ENCODE measurements at regions not wholly inside any gene's neighbourhood (a gene's known extent, or its start where the extent isn't known, plus 50 kb on each side); places are given as distances from the start of the nearest gene placed in this dataset.

DNA sequence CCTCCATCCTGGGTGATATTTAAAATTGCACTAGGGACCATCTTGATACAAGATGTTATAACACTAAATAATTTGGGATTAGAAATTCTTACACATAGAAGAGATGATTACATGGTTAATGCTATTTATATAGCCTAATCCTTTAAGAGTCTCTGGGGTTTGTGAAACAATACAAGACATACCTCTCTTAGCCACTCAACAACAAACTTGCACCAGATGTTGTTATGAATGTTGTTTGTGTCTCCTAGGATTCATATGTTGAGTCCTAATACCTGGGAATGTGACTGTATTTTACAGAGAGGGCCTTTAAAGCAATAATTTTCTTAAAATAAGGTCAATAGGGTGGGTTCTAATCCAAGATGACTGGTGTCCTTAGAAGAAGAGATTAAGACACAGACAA, 678.3 kb downstream of the NYAP2 start:
- TF ChIP-seq, protein P1, sequence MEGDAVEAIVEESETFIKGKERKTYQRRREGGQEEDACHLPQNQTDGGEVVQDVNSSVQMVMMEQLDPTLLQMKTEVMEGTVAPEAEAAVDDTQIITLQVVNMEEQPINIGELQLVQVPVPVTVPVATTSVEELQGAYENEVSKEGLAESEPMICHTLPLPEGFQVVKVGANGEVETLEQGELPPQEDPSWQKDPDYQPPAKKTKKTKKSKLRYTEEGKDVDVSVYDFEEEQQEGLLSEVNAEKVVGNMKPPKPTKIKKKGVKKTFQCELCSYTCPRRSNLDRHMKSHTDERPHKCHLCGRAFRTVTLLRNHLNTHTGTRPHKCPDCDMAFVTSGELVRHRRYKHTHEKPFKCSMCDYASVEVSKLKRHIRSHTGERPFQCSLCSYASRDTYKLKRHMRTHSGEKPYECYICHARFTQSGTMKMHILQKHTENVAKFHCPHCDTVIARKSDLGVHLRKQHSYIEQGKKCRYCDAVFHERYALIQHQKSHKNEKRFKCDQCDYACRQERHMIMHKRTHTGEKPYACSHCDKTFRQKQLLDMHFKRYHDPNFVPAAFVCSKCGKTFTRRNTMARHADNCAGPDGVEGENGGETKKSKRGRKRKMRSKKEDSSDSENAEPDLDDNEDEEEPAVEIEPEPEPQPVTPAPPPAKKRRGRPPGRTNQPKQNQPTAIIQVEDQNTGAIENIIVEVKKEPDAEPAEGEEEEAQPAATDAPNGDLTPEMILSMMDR (IDR thresholded peaks at IDR 0.05): no peak
- Mint-ChIP-seq H3K4me3 (ENCODE audit: unreplicated experiment) (no peak overlapping the region), H3K4me1 (ENCODE audit: unreplicated experiment) (peaks cover 8% of the 10 kb centered on the region), H3K27ac (ENCODE audit: unreplicated experiment) (no peak overlapping the region), H3K36me3 (ENCODE audit: unreplicated experiment) (no peaks in the 10 kb centered on the region), H3K27me3 (ENCODE audit: unreplicated experiment) (no peaks in the 10 kb centered on the region), H3K9me3 (ENCODE audit: unreplicated experiment) (no peaks in the 10 kb centered on the region)
- DNase-seq (ENCODE audit: extremely low spot score, unreplicated experiment): no peak

DNA sequence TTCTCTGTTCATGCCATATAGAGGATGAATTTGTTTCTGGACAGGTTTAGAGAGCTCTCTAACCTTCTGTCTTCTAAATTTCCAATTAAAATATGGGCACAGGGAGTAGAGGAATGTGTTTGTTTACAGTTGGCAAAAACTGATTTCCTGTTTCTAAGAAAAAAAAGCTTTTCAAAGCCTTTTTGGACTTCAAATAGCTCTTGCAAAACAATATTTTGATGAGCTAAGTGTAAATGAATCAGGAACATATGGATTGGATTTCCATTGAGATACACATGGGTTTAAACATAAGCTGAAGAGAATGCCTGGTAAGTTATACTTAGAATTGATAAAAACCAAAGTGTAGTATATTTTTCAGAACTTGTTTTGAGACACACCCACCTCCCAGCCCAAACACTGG, 677.5 kb downstream of the NYAP2 start:
- Mint-ChIP-seq H3K27me3 (ENCODE audit: unreplicated experiment) (no peaks in the 10 kb centered on the region), H3K27ac (ENCODE audit: unreplicated experiment) (no peak overlapping the region), H3K4me1 (ENCODE audit: unreplicated experiment) (peaks cover 8% of the 10 kb centered on the region), H3K9me3 (ENCODE audit: unreplicated experiment) (no peaks in the 10 kb centered on the region), H3K36me3 (ENCODE audit: unreplicated experiment) (no peaks in the 10 kb centered on the region), H3K4me3 (ENCODE audit: unreplicated experiment) (no peak overlapping the region)
- TF ChIP-seq, protein P1 (IDR thresholded peaks at IDR 0.05): no peak
- DNase-seq (ENCODE audit: extremely low spot score, unreplicated experiment): no peak

DNA sequence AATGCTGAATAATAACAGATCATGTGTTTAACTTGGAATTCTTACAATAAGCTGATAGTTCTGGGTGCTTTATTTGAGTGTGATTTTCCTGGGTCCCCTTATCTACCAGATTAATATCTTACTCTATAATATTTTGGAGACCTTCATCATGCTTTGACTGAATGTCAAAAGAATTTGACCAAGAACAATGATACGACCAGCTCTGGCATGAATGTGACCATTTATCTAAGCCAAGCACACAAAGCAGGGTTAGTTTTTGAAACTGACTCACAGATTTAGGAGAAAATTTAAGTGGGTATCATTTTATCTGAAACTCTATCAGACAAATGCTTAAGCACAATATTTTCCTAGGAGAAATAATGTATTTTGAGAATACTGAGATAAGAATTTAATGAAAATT, 677.0 kb downstream of the NYAP2 start:
- Mint-ChIP-seq H3K27ac (ENCODE audit: unreplicated experiment) (no peak overlapping the region), H3K4me1 (ENCODE audit: unreplicated experiment) (peaks cover 8% of the 10 kb centered on the region), H3K4me3 (ENCODE audit: unreplicated experiment) (no peak overlapping the region), H3K27me3 (ENCODE audit: unreplicated experiment) (no peaks in the 10 kb centered on the region), H3K9me3 (ENCODE audit: unreplicated experiment) (no peaks in the 10 kb centered on the region), H3K36me3 (ENCODE audit: unreplicated experiment) (no peaks in the 10 kb centered on the region)
- TF ChIP-seq, protein P1 (IDR thresholded peaks at IDR 0.05): no peak
- no peak for DNase-seq (ENCODE audit: extremely low spot score, unreplicated experiment)

DNA sequence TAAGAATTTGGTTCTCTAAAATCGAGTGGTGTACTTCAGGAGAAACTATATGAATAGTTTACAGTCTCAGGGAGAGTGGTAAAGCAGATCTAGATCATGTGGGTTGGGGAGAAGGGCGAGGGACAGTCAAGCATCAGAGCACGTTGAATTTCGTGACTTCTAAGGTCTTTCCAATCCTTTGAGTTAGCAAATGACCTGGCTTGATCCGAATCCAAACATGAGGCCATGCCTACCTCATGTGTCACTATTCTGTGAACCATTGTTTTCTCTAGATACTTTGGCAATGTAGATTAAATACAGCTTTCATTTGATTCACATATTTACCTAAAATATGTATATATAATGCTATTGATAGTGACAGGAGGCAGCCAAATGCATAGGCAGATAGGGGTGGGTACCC, 674.9 kb downstream of the NYAP2 start:
- Mint-ChIP-seq H3K4me1 (ENCODE audit: unreplicated experiment) (no peaks in the 10 kb centered on the region), H3K9me3 (ENCODE audit: unreplicated experiment) (no peaks in the 10 kb centered on the region), H3K27ac (ENCODE audit: unreplicated experiment) (no peak overlapping the region), H3K27me3 (ENCODE audit: unreplicated experiment) (no peaks in the 10 kb centered on the region), H3K4me3 (ENCODE audit: unreplicated experiment) (no peak overlapping the region), H3K36me3 (ENCODE audit: unreplicated experiment) (no peaks in the 10 kb centered on the region)
- DNase-seq (ENCODE audit: extremely low spot score, unreplicated experiment): no peak
- TF ChIP-seq, protein P1 (IDR thresholded peaks at IDR 0.05): no peak

DNA sequence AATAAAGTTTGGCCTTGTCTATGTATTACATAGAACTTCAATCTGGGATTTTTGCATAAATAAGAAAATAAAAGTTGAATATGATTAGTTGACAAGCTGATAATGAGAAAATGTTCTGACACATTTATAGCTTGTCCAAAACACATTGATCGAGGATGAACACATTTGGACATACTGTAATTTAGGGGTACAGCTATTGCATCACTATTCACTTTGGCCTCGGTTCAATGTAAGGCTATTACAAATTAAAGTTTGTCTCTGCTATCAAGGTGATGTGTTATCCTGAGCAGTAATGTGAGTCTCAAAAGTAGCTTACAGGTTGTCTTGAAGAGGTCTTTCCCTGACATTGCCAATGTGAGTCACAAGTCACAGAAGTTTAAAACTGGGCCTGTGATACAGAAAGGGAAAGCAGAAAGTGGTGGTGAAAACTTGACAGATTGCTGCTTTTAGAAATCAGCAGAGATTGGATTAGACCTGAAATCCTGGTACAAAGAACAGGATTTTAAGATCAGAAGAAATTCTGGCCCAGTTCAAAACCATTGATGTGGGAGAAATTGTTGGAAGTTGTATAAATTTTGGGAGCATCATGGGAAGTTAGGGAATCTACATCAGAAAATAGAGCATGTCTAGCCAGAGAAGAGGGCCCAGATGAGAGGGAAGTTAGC, 674.1 kb downstream of the NYAP2 start:
- no peak overlapping the region for H3K4me3 Mint-ChIP-seq (ENCODE audit: unreplicated experiment)
- TF ChIP-seq, protein P1 (IDR thresholded peaks at IDR 0.05): no peak
- DNase-seq (ENCODE audit: extremely low spot score, unreplicated experiment): no peak
- no peaks in the 10 kb centered on the region for H3K4me1 Mint-ChIP-seq (ENCODE audit: unreplicated experiment)
- no peaks in the 10 kb centered on the region for H3K9me3 Mint-ChIP-seq (ENCODE audit: unreplicated experiment)
- H3K36me3 Mint-ChIP-seq (ENCODE audit: unreplicated experiment): no peaks in the 10 kb centered on the region
- H3K27me3 Mint-ChIP-seq (ENCODE audit: unreplicated experiment): no peaks in the 10 kb centered on the region
- no peak overlapping the region for H3K27ac Mint-ChIP-seq (ENCODE audit: unreplicated experiment)

All from osteocyte (in vitro differentiated cells).